NT2/D1 (cell line): ENCODE measurements at regions not wholly inside any gene's neighbourhood (a gene's known extent, or its start where the extent isn't known, plus 50 kb on each side); places are given as distances from the start of the nearest gene placed in this dataset.
"Not testable (repeated sequence)": the region's sequence is repeated elsewhere in the genome, so short reads cannot be mapped to it uniquely, and the experiment has no call there.

Experiments used
- DNase-seq: peaks from one replicate; pipeline ENCODE4 v3.0.0-alpha.2; 2011; ENCODE audit warnings: low read depth, low spot score
- H3K27me3 ChIP-seq: 2 replicates; pipeline ENCODE4 v1.6.0; 2011; ENCODE audit warnings: mild to moderate bottlenecking; ENCODE audit not compliant: insufficient read length, insufficient read depth
- H3K36me3 ChIP-seq: 2 replicates; pipeline ENCODE4 v1.6.1; 2011; ENCODE audit warnings: mild to moderate bottlenecking, low read length, mixed read lengths; ENCODE audit not compliant: insufficient read depth, insufficient read length
- H3K4me1 ChIP-seq: 2 replicates; pipeline ENCODE4 v1.5.1; 2011; ENCODE audit not compliant: insufficient read depth, insufficient read length
- H3K4me3 ChIP-seq: 2 replicates; pipeline ENCODE4 v1.5.1; 2011; ENCODE audit warnings: low read depth; ENCODE audit not compliant: insufficient read length
- H3K9ac ChIP-seq: 2 replicates; pipeline ENCODE4 v1.6.0; 2011; ENCODE audit warnings: low read depth; ENCODE audit not compliant: insufficient read length
- H3K9me3 ChIP-seq: 2 replicates; pipeline ENCODE4 v1.5.1; 2011; ENCODE audit warnings: mild to moderate bottlenecking, low read length; ENCODE audit not compliant: insufficient read depth

- not testable (repeated sequence) for DNase-seq
Observed at GRCh38 chr2:87438780-87439454, 309.0 kb upstream of the PLGLB2 start.

GRCh38 chr2:87439617-87440204 is 308.2 kb upstream of the PLGLB2 start:
- DNase-seq, H3K4me1 ChIP-seq, H3K9me3 ChIP-seq, H3K27me3 ChIP-seq, H3K4me3 ChIP-seq, H3K9ac ChIP-seq, H3K36me3 ChIP-seq: not testable (repeated sequence)

More at GRCh38 chr2:87438780-87439454, 309.0 kb upstream of the PLGLB2 start:
- H3K4me3 ChIP-seq, H3K36me3 ChIP-seq, H3K27me3 ChIP-seq, H3K9ac ChIP-seq, H3K4me1 ChIP-seq, H3K9me3 ChIP-seq: not testable (repeated sequence)

- H3K27me3 ChIP-seq, H3K36me3 ChIP-seq, H3K4me3 ChIP-seq, DNase-seq, H3K4me1 ChIP-seq, H3K9me3 ChIP-seq, H3K9ac ChIP-seq: not testable (repeated sequence)
Observed at GRCh38 chr2:87440650-87441049, 307.2 kb upstream of the PLGLB2 start.

- not testable (repeated sequence) for DNase-seq, H3K36me3 ChIP-seq, H3K9ac ChIP-seq, H3K27me3 ChIP-seq, H3K4me1 ChIP-seq, H3K4me3 ChIP-seq, H3K9me3 ChIP-seq
Observed at GRCh38 chr2:87441375-87441774, 306.5 kb upstream of the PLGLB2 start.

- not testable (repeated sequence) for H3K4me1 ChIP-seq, H3K9me3 ChIP-seq, H3K27me3 ChIP-seq, DNase-seq, H3K4me3 ChIP-seq, H3K36me3 ChIP-seq, H3K9ac ChIP-seq
Observed at GRCh38 chr2:87442983-87443577, 304.8 kb upstream of the PLGLB2 start.

GRCh38 chr2:87444951-87445350 is 302.9 kb upstream of the PLGLB2 start:
- H3K4me1 ChIP-seq, H3K9ac ChIP-seq, DNase-seq, H3K9me3 ChIP-seq, H3K36me3 ChIP-seq, H3K4me3 ChIP-seq, H3K27me3 ChIP-seq: not testable (repeated sequence)

GRCh38 chr2:87445613-87446312 is 302.1 kb upstream of the PLGLB2 start:
- H3K9ac ChIP-seq, H3K4me3 ChIP-seq, H3K36me3 ChIP-seq, H3K9me3 ChIP-seq, H3K4me1 ChIP-seq, H3K27me3 ChIP-seq, DNase-seq: not testable (repeated sequence)

GRCh38 chr2:87446313-87446696 is 301.6 kb upstream of the PLGLB2 start:
- not testable (repeated sequence) for DNase-seq, H3K9ac ChIP-seq, H3K27me3 ChIP-seq, H3K9me3 ChIP-seq, H3K36me3 ChIP-seq, H3K4me1 ChIP-seq, H3K4me3 ChIP-seq

- not testable (repeated sequence) for H3K4me3 ChIP-seq, H3K4me1 ChIP-seq, DNase-seq, H3K9me3 ChIP-seq, H3K9ac ChIP-seq, H3K27me3 ChIP-seq, H3K36me3 ChIP-seq
Observed at GRCh38 chr2:87449462-87449980, 298.4 kb upstream of the PLGLB2 start.

GRCh38 chr2:87452193-87452592 is 295.7 kb upstream of the PLGLB2 start:
- not testable (repeated sequence) for H3K27me3 ChIP-seq, H3K4me3 ChIP-seq, H3K36me3 ChIP-seq, H3K4me1 ChIP-seq, H3K9me3 ChIP-seq, DNase-seq, H3K9ac ChIP-seq

- DNase-seq, H3K4me3 ChIP-seq, H3K9ac ChIP-seq, H3K4me1 ChIP-seq, H3K9me3 ChIP-seq, H3K36me3 ChIP-seq, H3K27me3 ChIP-seq: not testable (repeated sequence)
Observed at GRCh38 chr2:87452861-87453260, 295.0 kb upstream of the PLGLB2 start.
